MM.1S (cell line): ENCODE measurements at regions not wholly inside any gene's neighbourhood (a gene's known extent, or its start where the extent isn't known, plus 50 kb on each side); places are given as distances from the start of the nearest gene placed in this dataset.

Experiments used
- DNase-seq: peaks from one replicate; pipeline ENCODE4 v3.0.0-alpha.2; 2015
- H2AFZ ChIP-seq: fragments of 300-600 bp; sonication (generic); 2 replicates; pipeline ENCODE4 v1.6.0; 2016; ENCODE audit warnings: antibody characterized with exemption, low read length
- H3F3A ChIP-seq: fragments of 300-600 bp; sonication (generic); 2 replicates; pipeline ENCODE4 v1.6.1; 2016; ENCODE audit warnings: mild to moderate bottlenecking, antibody characterized with exemption, low read length, moderate library complexity, mixed read lengths; ENCODE audit not compliant: insufficient read depth
- H3K27ac ChIP-seq: fragments of 300-600 bp; sonication (generic); 2 replicates; pipeline ENCODE4 v1.5.1; 2016; ENCODE audit warnings: mild to moderate bottlenecking, low read length
- H3K27me3 ChIP-seq: fragments of 300-600 bp; sonication (generic); replicated peaks from 2 replicates; pipeline ENCODE4 v1.6.0; 2016; ENCODE audit warnings: low read length; ENCODE audit not compliant: insufficient read depth
- H3K36me3 ChIP-seq: fragments of 300-600 bp; sonication (generic); replicated peaks from 2 replicates; pipeline ENCODE4 v1.6.1; 2016; ENCODE audit warnings: mild to moderate bottlenecking, low read length, mixed read lengths; ENCODE audit not compliant: insufficient read depth
- H3K4me1 ChIP-seq: fragments of 300-600 bp; sonication (generic); 2 replicates; pipeline ENCODE4 v1.6.1; 2016; ENCODE audit warnings: low read length, mixed read lengths
- H3K4me2 ChIP-seq: fragments of 300-600 bp; sonication (generic); 2 replicates; pipeline ENCODE4 v1.6.0; 2016; ENCODE audit warnings: low read depth, low read length
- H3K4me3 ChIP-seq: fragments of 300-600 bp; sonication (generic); 2 replicates; pipeline ENCODE4 v1.5.1; 2016; ENCODE audit warnings: low read length, mixed read lengths
- H3K79me2 ChIP-seq: fragments of 300-600 bp; sonication (generic); 2 replicates; pipeline ENCODE4 v1.6.1; 2016; ENCODE audit warnings: mixed run types, low read length, mixed read lengths
- H3K9ac ChIP-seq: fragments of 300-600 bp; sonication (generic); 2 replicates; pipeline ENCODE4 v1.6.1; 2016; ENCODE audit warnings: low read length, mixed read lengths
- H3K9me2 ChIP-seq: fragments of 300-600 bp; sonication (generic); replicated peaks from 2 replicates; pipeline ENCODE4 v1.6.1; 2016; ENCODE audit warnings: mild to moderate bottlenecking, low read length, mixed read lengths; ENCODE audit not compliant: insufficient read depth
- H3K9me3 ChIP-seq: fragments of 300-600 bp; sonication (generic); replicated peaks from 2 replicates; pipeline ENCODE4 v1.6.1; 2016; ENCODE audit warnings: mild to moderate bottlenecking, low read length, mixed read lengths; ENCODE audit not compliant: insufficient read depth
- H4K20me1 ChIP-seq: fragments of 300-600 bp; sonication (generic); 2 replicates; pipeline ENCODE4 v1.6.1; 2016; ENCODE audit warnings: mild to moderate bottlenecking, low read length, moderate library complexity, mixed read lengths; ENCODE audit not compliant: insufficient read depth
- EZH2 ChIP-seq: fragments of 300-600 bp; sonication (generic); optimal IDR thresholded peaks from 2 replicates; pipeline ENCODE3; 2017; ENCODE audit warnings: low read depth, mild to moderate bottlenecking, antibody characterized with exemption, low read length, mixed read lengths
- EZH2phosphoT487 ChIP-seq: fragments of 300-600 bp; sonication (generic); IDR thresholded peaks from 2 replicates; pipeline ENCODE4 v1.6.1; 2018; ENCODE audit warnings: antibody characterized with exemption, low read length
- TF ChIP-seq, protein P1 (sequence below): fragments of 300-600 bp; sonication (generic); IDR thresholded peaks from 2 replicates; pipeline ENCODE4 v1.5.1; 2016; ENCODE audit warnings: antibody characterized with exemption, low read length, mixed read lengths

DNA sequence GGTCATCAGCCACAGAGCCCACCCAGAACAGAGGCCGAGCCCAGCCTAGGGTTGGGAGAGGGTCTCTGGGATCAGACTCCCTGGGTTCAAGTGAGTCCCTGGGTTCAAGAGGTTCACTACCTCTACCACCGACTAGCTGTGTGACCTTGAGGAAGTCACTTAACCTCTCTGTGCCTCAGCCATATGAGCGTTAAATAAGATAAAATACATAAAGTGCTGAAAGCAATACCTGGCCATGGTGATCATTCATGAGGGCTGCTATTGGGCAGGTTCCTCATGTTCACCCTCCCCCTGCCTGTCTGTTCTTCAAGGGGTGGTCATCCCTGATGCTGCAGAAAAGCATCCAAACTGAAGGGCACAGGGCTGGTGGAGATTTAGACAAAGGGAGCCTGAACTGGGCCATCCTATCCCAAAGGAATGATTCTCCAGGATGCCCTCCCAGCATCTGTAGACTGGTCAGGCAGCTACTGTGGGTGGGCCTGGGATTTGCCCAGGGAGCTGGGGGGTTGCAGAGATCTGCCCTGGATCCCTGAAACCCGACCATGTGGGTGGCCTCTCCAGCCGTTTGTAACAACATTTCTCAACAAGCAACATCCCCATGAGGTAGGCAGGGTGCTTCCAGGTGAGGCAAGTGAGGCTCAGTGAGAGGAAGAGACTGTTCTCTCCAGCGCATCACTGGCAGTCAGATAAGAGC lies 196.6 kb downstream of the MATN1 start:
- Histone ChIP-seq H3K27me3 (peaks cover 86% of the 10 kb centered on the region), H2AFZ (no peak overlapping the region), H3F3A (no peaks in the 10 kb centered on the region), H3K36me3 (no peaks in the 10 kb centered on the region), H3K9me3 (no peaks in the 10 kb centered on the region), H3K9ac (no peak overlapping the region), H3K4me3 (no peak overlapping the region), H3K79me2 (no peaks in the 10 kb centered on the region), H3K27ac (no peak overlapping the region), H3K4me2 (no peak overlapping the region), H4K20me1 (no peaks in the 10 kb centered on the region), H3K4me1 (no peaks in the 10 kb centered on the region), H3K9me2 (no peaks in the 10 kb centered on the region)
- no peak for TF ChIP-seq EZH2phosphoT487
- TF ChIP-seq, protein P1, sequence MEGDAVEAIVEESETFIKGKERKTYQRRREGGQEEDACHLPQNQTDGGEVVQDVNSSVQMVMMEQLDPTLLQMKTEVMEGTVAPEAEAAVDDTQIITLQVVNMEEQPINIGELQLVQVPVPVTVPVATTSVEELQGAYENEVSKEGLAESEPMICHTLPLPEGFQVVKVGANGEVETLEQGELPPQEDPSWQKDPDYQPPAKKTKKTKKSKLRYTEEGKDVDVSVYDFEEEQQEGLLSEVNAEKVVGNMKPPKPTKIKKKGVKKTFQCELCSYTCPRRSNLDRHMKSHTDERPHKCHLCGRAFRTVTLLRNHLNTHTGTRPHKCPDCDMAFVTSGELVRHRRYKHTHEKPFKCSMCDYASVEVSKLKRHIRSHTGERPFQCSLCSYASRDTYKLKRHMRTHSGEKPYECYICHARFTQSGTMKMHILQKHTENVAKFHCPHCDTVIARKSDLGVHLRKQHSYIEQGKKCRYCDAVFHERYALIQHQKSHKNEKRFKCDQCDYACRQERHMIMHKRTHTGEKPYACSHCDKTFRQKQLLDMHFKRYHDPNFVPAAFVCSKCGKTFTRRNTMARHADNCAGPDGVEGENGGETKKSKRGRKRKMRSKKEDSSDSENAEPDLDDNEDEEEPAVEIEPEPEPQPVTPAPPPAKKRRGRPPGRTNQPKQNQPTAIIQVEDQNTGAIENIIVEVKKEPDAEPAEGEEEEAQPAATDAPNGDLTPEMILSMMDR: no peak
- TF ChIP-seq EZH2: no peak
- DNase-seq: no peak

DNA sequence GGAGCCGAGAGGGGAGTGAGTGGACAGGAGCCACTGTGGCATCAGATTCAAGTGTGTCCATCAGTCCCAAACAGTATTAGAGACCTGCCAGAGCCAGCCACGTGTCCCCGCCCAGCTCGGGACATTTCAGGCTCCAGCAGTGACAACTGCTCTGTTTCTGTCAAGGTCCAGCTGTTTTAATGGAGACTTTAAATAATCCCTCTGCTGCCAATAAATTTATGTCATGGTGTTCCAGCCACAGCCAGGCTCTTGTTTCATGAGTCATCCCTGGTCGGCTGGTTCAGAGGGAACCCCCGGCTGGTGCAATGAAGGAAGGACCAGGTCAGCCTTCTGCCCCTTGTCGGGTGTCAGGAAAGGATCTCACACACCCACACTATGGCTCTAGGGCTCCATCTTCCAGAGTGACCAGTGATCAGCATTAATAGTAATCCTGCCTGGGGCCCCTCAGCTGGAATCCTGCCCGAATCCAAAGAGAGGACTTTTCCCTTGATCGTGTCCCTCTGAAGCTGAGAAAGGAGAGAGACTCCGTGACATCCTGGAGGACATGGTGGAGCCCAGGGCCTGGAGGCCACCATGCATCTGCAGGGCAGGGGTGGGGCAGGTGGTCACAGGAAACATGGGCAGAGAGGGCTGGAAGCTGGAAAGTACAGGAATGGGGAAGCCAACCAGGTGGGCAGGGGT lies 197.3 kb downstream of the MATN1 start:
- H3K4me2 ChIP-seq: no peak overlapping the region
- no peak for DNase-seq

DNA sequence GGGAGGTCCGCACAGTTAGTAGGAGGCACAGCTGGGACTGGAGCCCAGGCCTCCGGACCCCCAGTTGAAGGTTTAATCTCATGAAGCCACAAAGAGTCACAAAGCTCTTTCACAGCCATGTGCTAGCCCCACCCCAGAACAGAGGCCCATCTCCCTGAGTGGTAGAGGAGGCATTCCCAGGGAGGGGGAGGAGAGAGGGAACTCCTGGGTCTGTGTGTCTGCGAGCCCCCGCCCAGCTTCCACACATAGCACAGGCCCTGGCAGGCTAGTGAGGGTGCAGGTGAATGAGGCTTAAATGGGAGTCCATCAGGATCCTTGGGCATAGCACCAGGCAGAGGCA lies 197.8 kb downstream of the MATN1 start:
- no peak for DNase-seq
- H3K4me1 ChIP-seq: no peaks in the 10 kb centered on the region
- no peak overlapping the region for H3K27ac ChIP-seq
- H3K4me3 ChIP-seq: no peak overlapping the region
- H3K79me2 ChIP-seq: no peaks in the 10 kb centered on the region
- H3K4me2 ChIP-seq: no peak overlapping the region
- no peaks in the 10 kb centered on the region for H3K36me3 ChIP-seq
- no peaks in the 10 kb centered on the region for H3K9me2 ChIP-seq
- no peaks in the 10 kb centered on the region for H3F3A ChIP-seq
- no peaks in the 10 kb centered on the region for H4K20me1 ChIP-seq
- peaks cover 83% of the 10 kb centered on the region for H3K27me3 ChIP-seq
- H2AFZ ChIP-seq: no peak overlapping the region
- no peaks in the 10 kb centered on the region for H3K9me3 ChIP-seq
- no peak overlapping the region for H3K9ac ChIP-seq
- TF ChIP-seq, protein P1: no peak
- TF ChIP-seq EZH2 (no peak), EZH2phosphoT487 (no peak)

More for the DNA sequence above, 197.3 kb downstream of the MATN1 start:
- Histone ChIP-seq H3K9me2 (no peaks in the 10 kb centered on the region), H3K79me2 (no peaks in the 10 kb centered on the region), H3K27ac (no peak overlapping the region), H3K4me1 (no peaks in the 10 kb centered on the region), H3K36me3 (no peaks in the 10 kb centered on the region), H3K27me3 (peaks cover 87% of the 10 kb centered on the region), H2AFZ (no peak overlapping the region), H3K9me3 (no peaks in the 10 kb centered on the region), H3K4me3 (no peak overlapping the region), H3F3A (no peaks in the 10 kb centered on the region), H3K9ac (no peak overlapping the region), H4K20me1 (no peaks in the 10 kb centered on the region)
- TF ChIP-seq EZH2 (no peak), EZH2phosphoT487 (no peak)
- TF ChIP-seq, protein P1: no peak
